ENCODE measurements at regions not wholly inside any gene's neighbourhood (a gene's known extent, or its start where the extent isn't known, plus 50 kb on each side); places are given as distances from the start of the nearest gene placed in this dataset.

GRCh38 chr12:42853370-42854140 lies 264.0 kb upstream of the PRICKLE1 start:
- no peaks in the 10 kb centered on the region for H3K4me1 Mint-ChIP-seq (ENCODE audit: low read depth)
- H3K9me3 Mint-ChIP-seq: no peaks in the 10 kb centered on the region
- H3K27me3 Mint-ChIP-seq (ENCODE audit: insufficient read depth): no peaks in the 10 kb centered on the region
- H3K27ac Mint-ChIP-seq: no peak overlapping the region
- DNase-seq: no peak
- TF ChIP-seq CTCF (IDR thresholded peaks at IDR 0.05): no peak
- H3K4me3 Mint-ChIP-seq: no peak overlapping the region
- H3K36me3 Mint-ChIP-seq (ENCODE audit: low read depth): no peaks in the 10 kb centered on the region

- H3K9me3 Mint-ChIP-seq: peaks cover 12% of the 10 kb centered on the region; the same call in 1 of the 2 replicates
- H3K36me3 Mint-ChIP-seq (ENCODE audit: low read depth): no peaks in the 10 kb centered on the region; the same call in 1 of the 2 replicates
- H3K4me1 Mint-ChIP-seq (ENCODE audit: low read depth): no peaks in the 10 kb centered on the region
- no peak overlapping the region for H3K27ac Mint-ChIP-seq
- peaks cover 2% of the 10 kb centered on the region for H3K27me3 Mint-ChIP-seq (ENCODE audit: insufficient read depth)
- no peak overlapping the region for H3K4me3 Mint-ChIP-seq
- no peak for DNase-seq
- no peak for TF ChIP-seq CTCF (IDR thresholded peaks at IDR 0.05)
Measured at GRCh38 chr12:42846782-42847181, 257.2 kb upstream of the PRICKLE1 start.

- TF ChIP-seq CTCF (IDR thresholded peaks at IDR 0.05): no peak
- no peaks in the 10 kb centered on the region for H3K36me3 Mint-ChIP-seq (ENCODE audit: low read depth)
- no peak for DNase-seq
- peaks cover 12% of the 10 kb centered on the region; the same call in 1 of the 2 replicates for H3K9me3 Mint-ChIP-seq
- H3K4me1 Mint-ChIP-seq (ENCODE audit: low read depth): no peaks in the 10 kb centered on the region
- no peak overlapping the region for H3K27ac Mint-ChIP-seq
- no peaks in the 10 kb centered on the region for H3K27me3 Mint-ChIP-seq (ENCODE audit: insufficient read depth)
- H3K4me3 Mint-ChIP-seq: no peak overlapping the region
Measured at GRCh38 chr12:42834062-42834461, 244.5 kb upstream of the PRICKLE1 start.

- H3K27me3 Mint-ChIP-seq (ENCODE audit: insufficient read depth): peaks cover 1% of the 10 kb centered on the region; the same call in 1 of the 2 replicates
- no peak for DNase-seq
Measured at GRCh38 chr12:42828836-42829235, 239.3 kb upstream of the PRICKLE1 start.

GRCh38 chr12:42824327-42824726 lies 234.8 kb upstream of the PRICKLE1 start:
- no peaks in the 10 kb centered on the region for H3K9me3 Mint-ChIP-seq
- no peak overlapping the region for H3K27ac Mint-ChIP-seq
- DNase-seq: no peak
- H3K27me3 Mint-ChIP-seq (ENCODE audit: insufficient read depth): peaks cover 1% of the 10 kb centered on the region; the same call in 1 of the 2 replicates
- H3K4me3 Mint-ChIP-seq: no peak overlapping the region
- TF ChIP-seq CTCF (IDR thresholded peaks at IDR 0.05): no peak
- peaks cover 6% of the 10 kb centered on the region; the same call in 1 of the 2 replicates for H3K4me1 Mint-ChIP-seq (ENCODE audit: low read depth)
- H3K36me3 Mint-ChIP-seq (ENCODE audit: low read depth): no peaks in the 10 kb centered on the region; the same call in 1 of the 2 replicates

More at GRCh38 chr12:42828836-42829235, 239.3 kb upstream of the PRICKLE1 start:
- Mint-ChIP-seq H3K27ac (no peak overlapping the region), H3K4me3 (no peak overlapping the region), H3K36me3 (ENCODE audit: low read depth) (no peaks in the 10 kb centered on the region; the same call in 1 of the 2 replicates), H3K4me1 (ENCODE audit: low read depth) (no peaks in the 10 kb centered on the region), H3K9me3 (no peaks in the 10 kb centered on the region)
- TF ChIP-seq CTCF (IDR thresholded peaks at IDR 0.05): no peak
